Hepatocyte (in vitro differentiated cells): ENCODE measurements at regions not wholly inside any gene's neighbourhood (a gene's known extent, or its start where the extent isn't known, plus 50 kb on each side); places are given as distances from the start of the nearest gene placed in this dataset.

Experiments
- DNase-seq: peaks from one replicate; pipeline ENCODE4 v3.0.0-alpha.2; 2016; ENCODE audit warnings: low spot score
- H2AFZ ChIP-seq: fragments of 200-600 bp; sonication (generic); 2 replicates; pipeline ENCODE4 v1.6.0; 2016; ENCODE audit warnings: antibody characterized with exemption, mild to moderate bottlenecking
- H3K27ac ChIP-seq: fragments of 200-600 bp; sonication (generic); 2 replicates; pipeline ENCODE4 v1.5.1; 2016; ENCODE audit warnings: mild to moderate bottlenecking
- H3K27me3 ChIP-seq: fragments of 200-600 bp; sonication (generic); 2 replicates; pipeline ENCODE4 v1.6.1; 2016
- H3K36me3 ChIP-seq: fragments of 200-600 bp; sonication (generic); replicated peaks from 2 replicates; pipeline ENCODE4 v1.5.1; 2016; ENCODE audit warnings: low read depth; ENCODE audit not compliant: insufficient read depth
- H3K4me1 ChIP-seq: fragments of 200-600 bp; sonication (generic); 2 replicates; pipeline ENCODE4 v1.5.1; 2016; ENCODE audit warnings: mild to moderate bottlenecking, moderate library complexity; ENCODE audit not compliant: insufficient read depth
- H3K4me2 ChIP-seq: fragments of 200-600 bp; sonication (generic); 2 replicates; pipeline ENCODE4 v1.6.0; 2016
- H3K4me3 ChIP-seq: fragments of 200-600 bp; sonication (generic); 2 replicates; pipeline ENCODE4 v1.5.1; 2016; ENCODE audit warnings: mild to moderate bottlenecking
- H3K79me2 ChIP-seq: fragments of 200-600 bp; sonication (generic); 2 replicates; pipeline ENCODE4 v1.6.0; 2017; ENCODE audit warnings: mild to moderate bottlenecking
- H3K9me2 ChIP-seq: fragments of 200-600 bp; sonication (generic); replicated peaks from 2 replicates; pipeline ENCODE4 v1.6.0; 2017; ENCODE audit warnings: mild to moderate bottlenecking; ENCODE audit not compliant: insufficient read depth
- H3K9me3 ChIP-seq: fragments of 200-600 bp; sonication (generic); 2 replicates; pipeline ENCODE4 v1.5.1; 2016; ENCODE audit warnings: low read depth, mild to moderate bottlenecking
- H4K20me1 ChIP-seq: fragments of 200-600 bp; sonication (generic); 2 replicates; pipeline ENCODE4 v1.6.0; 2016; ENCODE audit warnings: mild to moderate bottlenecking; ENCODE audit not compliant: insufficient read depth, poor library complexity, severe bottlenecking
- EZH2 ChIP-seq: fragments of 200-600 bp; sonication (generic); IDR thresholded peaks from 2 replicates; pipeline ENCODE4 v1.6.1; 2016; ENCODE audit warnings: antibody characterized with exemption, mild to moderate bottlenecking, borderline replicate concordance
- EZH2phosphoT487 ChIP-seq: fragments of 200-600 bp; sonication (generic); IDR thresholded peaks from one replicate; pipeline ENCODE4 v1.6.1; 2018; ENCODE audit warnings: antibody characterized with exemption, mild to moderate bottlenecking, low read depth, moderate library complexity; ENCODE audit not compliant: unreplicated experiment, severe bottlenecking
- WGBS: methylation state at CpG from one replicate; pipeline ENCODE4 v1.1.6; 2016; ENCODE audit warnings: low lambda C conversion rate; ENCODE audit errors: missing lambda C conversion rate; 5-methylcytosine and 5-hydroxymethylcytosine counted together
- TF ChIP-seq, protein P1 (sequence below): fragments of 200-600 bp; sonication (generic); IDR thresholded peaks from 2 replicates; pipeline ENCODE4 v1.5.1; 2016; ENCODE audit warnings: antibody characterized with exemption, mild to moderate bottlenecking; ENCODE audit not compliant: poor library complexity

DNA sequence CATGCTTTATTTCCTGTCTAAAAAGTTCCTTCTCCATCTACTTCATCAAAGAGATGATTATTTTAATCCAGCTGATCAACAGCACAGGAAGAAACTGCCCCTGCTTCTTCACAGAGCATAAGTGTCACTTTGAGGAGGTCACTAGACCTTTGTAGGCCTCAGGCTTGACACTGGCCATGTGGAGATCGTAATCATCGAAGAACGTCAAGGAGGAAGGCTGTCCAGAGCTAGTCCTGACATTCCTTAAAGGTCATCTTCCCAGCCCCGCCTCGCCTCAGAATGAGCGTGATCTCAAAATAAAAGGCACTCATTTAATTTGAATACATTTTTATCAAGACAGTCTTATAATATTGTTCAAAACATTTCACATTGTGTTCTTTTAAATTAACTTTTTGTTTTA, 445.7 kb upstream of the CDH4 start:
- H3K36me3 ChIP-seq, result no peaks in the 10 kb centered on the region
- H3K4me3 ChIP-seq, result no peak overlapping the region
- no peak overlapping the region for H3K4me2 ChIP-seq
- no peak overlapping the region for H2AFZ ChIP-seq
- no peaks in the 10 kb centered on the region for H3K79me2 ChIP-seq
- no peaks in the 10 kb centered on the region for H3K4me1 ChIP-seq
- 65% methylated on average over 6 of the region's 6 CpGs for WGBS
- no peak for TF ChIP-seq EZH2phosphoT487
- TF ChIP-seq, protein P1, sequence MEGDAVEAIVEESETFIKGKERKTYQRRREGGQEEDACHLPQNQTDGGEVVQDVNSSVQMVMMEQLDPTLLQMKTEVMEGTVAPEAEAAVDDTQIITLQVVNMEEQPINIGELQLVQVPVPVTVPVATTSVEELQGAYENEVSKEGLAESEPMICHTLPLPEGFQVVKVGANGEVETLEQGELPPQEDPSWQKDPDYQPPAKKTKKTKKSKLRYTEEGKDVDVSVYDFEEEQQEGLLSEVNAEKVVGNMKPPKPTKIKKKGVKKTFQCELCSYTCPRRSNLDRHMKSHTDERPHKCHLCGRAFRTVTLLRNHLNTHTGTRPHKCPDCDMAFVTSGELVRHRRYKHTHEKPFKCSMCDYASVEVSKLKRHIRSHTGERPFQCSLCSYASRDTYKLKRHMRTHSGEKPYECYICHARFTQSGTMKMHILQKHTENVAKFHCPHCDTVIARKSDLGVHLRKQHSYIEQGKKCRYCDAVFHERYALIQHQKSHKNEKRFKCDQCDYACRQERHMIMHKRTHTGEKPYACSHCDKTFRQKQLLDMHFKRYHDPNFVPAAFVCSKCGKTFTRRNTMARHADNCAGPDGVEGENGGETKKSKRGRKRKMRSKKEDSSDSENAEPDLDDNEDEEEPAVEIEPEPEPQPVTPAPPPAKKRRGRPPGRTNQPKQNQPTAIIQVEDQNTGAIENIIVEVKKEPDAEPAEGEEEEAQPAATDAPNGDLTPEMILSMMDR, result no peak
- no peaks in the 10 kb centered on the region for H4K20me1 ChIP-seq
- DNase-seq, result no peak
- no peaks in the 10 kb centered on the region for H3K9me2 ChIP-seq
- H3K9me3 ChIP-seq, result no peaks in the 10 kb centered on the region
- H3K27ac ChIP-seq, result no peak overlapping the region
- no peaks in the 10 kb centered on the region for H3K27me3 ChIP-seq

DNA sequence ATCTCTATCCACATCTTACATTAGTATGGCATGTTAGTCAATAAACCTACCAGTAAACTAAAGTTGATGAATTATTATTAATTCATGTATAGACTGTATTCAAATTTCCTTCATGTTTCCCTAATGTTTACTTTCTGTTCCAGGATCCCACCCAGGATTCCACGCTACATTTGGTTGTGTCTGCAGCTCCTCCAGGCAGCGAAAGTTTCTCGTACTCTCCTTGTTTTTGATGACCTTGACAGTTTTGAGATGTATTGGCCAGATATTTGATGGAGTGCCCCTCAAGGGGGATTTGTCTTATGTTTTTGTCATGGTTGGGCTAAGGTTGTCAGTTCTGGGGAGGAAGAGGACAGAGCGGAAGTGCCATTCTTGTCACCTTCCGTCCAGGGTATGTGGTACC, 445.2 kb upstream of the CDH4 start:
- DNase-seq, result no peak
- Histone ChIP-seq H3K36me3 (no peaks in the 10 kb centered on the region), H4K20me1 (no peaks in the 10 kb centered on the region), H3K79me2 (no peaks in the 10 kb centered on the region), H3K4me3 (no peak overlapping the region), H3K9me2 (no peaks in the 10 kb centered on the region), H3K4me2 (no peak overlapping the region), H2AFZ (no peak overlapping the region), H3K27me3 (no peaks in the 10 kb centered on the region), H3K4me1 (no peaks in the 10 kb centered on the region), H3K9me3 (no peaks in the 10 kb centered on the region), H3K27ac (no peak overlapping the region)
- WGBS, result 90% methylated on average over 5 of the region's 5 CpGs
- TF ChIP-seq EZH2phosphoT487 (no peak), EZH2 (no peak)
- TF ChIP-seq, protein P1, result no peak

DNA sequence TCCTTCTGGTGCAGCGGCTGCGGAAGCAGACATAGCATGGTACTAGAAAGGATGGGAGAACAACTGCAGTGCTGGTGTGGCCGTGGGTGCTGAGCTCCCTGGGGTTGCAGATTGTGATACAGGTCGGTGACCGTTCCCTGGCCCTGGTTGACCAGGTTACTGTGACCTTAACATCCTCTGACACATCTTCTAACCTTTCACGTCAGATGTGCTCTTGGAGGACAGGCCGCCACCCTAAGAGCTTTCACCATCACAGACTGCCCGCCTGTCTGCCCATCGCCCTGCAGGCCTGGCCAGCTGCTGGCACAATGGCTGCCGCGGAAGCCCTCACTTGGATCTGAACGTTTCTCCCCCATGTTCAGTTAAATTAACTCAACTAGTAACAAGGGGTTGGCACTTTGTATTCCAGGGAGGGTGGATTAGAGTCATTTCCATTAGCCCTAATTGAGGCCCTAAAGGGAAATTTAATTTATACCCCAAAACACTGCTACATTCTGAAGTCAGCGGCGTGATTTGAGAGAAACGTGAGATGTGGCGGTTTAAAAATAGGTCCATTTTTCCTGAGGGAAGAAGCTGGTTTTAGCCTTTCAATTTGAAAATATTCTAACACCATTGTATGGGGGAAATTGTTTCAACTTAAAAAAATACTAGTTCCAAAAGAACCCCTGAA, 443.9 kb upstream of the CDH4 start:
- H3K4me3 ChIP-seq, result no peak overlapping the region
- H4K20me1 ChIP-seq, result no peaks in the 10 kb centered on the region
- 94% methylated on average over 16 of the region's 16 CpGs for WGBS
- no peaks in the 10 kb centered on the region for H3K9me2 ChIP-seq
- no peak overlapping the region for H2AFZ ChIP-seq
- TF ChIP-seq, protein P1, result no peak
- TF ChIP-seq EZH2phosphoT487 (no peak), EZH2 (no peak)
- H3K79me2 ChIP-seq, result no peaks in the 10 kb centered on the region
- H3K27ac ChIP-seq, result no peak overlapping the region
- H3K4me1 ChIP-seq, result no peaks in the 10 kb centered on the region
- H3K27me3 ChIP-seq, result no peaks in the 10 kb centered on the region
- H3K4me2 ChIP-seq, result no peak overlapping the region
- no peak for DNase-seq
- no peaks in the 10 kb centered on the region for H3K36me3 ChIP-seq
- no peaks in the 10 kb centered on the region for H3K9me3 ChIP-seq

DNA sequence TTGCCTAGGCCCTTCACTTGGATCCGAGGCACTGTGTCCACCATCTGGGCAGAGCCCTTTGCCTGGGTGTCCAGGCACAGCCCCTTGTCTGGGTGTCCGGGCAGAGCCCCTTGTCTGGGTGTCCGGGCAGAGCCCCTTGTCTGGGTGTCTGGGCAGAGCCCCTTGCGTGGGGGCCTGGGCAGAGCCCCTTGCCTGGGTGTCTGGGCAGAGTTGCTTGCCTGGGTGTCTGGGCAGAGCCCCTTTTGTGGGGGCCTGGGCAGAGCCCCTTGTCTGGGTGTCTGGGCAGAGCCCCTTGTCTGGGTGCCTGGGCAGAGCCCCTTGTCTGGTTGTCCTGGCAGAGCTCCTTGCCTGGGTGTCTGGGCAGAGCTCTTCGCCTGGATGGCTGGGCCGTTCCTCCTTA, 443.4 kb upstream of the CDH4 start:
- no peaks in the 10 kb centered on the region for H3K27me3 ChIP-seq
- H3K79me2 ChIP-seq, result no peaks in the 10 kb centered on the region
- no peak overlapping the region for H3K4me3 ChIP-seq
- H3K27ac ChIP-seq, result no peak overlapping the region
- H3K4me1 ChIP-seq, result no peaks in the 10 kb centered on the region
- no peak overlapping the region for H2AFZ ChIP-seq
- TF ChIP-seq, protein P1, result no peak
- TF ChIP-seq EZH2phosphoT487 (no peak), EZH2 (no peak)
- no peaks in the 10 kb centered on the region for H3K9me2 ChIP-seq
- no peak for DNase-seq
- no peaks in the 10 kb centered on the region for H3K9me3 ChIP-seq
- WGBS, result 91% methylated on average over 6 of the region's 6 CpGs
- no peak overlapping the region for H3K4me2 ChIP-seq
- H3K36me3 ChIP-seq, result no peaks in the 10 kb centered on the region
- H4K20me1 ChIP-seq, result no peaks in the 10 kb centered on the region
